ENCODE measurements at regions not wholly inside any gene's neighbourhood (a gene's known extent, or its start where the extent isn't known, plus 50 kb on each side); places are given as distances from the start of the nearest gene placed in this dataset.

DNA sequence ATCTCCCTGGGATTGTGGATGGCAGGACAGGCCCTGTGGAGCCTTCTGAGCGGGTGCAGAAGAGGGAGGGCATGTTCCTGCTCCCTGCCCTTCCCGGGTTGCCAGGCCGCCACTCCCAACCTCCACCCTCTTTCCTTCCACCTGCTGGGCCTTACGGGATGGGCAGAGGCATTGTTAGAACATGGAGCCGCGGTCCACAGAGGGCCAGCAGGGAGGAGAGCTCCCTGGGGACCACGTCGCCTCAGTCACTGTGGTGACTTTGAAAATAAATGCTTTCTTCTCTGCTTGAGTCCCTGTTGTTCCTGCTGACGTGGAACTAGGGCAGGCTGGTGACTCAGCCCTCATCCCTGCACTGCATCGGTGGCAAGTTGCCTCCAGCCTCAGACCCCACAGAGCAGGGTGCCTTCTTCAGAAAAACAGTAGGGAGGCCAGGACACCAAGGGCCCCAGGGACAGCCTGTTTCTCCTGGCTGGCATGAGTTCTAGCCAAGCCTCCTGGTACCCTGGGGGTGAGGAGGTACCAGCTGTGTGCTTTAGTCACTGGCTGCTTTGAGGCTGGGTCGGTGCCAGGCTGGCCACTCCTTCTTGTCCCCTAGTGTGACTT is 224.9 kb downstream of the SEC14L1 start:
- no peak for TF ChIP-seq POLR2A (IDR thresholded peaks at IDR 0.05)
- TF ChIP-seq, protein P1, sequence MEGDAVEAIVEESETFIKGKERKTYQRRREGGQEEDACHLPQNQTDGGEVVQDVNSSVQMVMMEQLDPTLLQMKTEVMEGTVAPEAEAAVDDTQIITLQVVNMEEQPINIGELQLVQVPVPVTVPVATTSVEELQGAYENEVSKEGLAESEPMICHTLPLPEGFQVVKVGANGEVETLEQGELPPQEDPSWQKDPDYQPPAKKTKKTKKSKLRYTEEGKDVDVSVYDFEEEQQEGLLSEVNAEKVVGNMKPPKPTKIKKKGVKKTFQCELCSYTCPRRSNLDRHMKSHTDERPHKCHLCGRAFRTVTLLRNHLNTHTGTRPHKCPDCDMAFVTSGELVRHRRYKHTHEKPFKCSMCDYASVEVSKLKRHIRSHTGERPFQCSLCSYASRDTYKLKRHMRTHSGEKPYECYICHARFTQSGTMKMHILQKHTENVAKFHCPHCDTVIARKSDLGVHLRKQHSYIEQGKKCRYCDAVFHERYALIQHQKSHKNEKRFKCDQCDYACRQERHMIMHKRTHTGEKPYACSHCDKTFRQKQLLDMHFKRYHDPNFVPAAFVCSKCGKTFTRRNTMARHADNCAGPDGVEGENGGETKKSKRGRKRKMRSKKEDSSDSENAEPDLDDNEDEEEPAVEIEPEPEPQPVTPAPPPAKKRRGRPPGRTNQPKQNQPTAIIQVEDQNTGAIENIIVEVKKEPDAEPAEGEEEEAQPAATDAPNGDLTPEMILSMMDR (IDR thresholded peaks at IDR 0.05), result peak in 2 of 5 experiments; percentile 10 to 31

Data from transverse colon (tissue), 3 donors.